GM21717 (cell line): ENCODE measurements at regions not wholly inside any gene's neighbourhood (a gene's known extent, or its start where the extent isn't known, plus 50 kb on each side); places are given as distances from the start of the nearest gene placed in this dataset.
A peak's percentile ranks its signal among the peaks of the same experiment; 100 is the strongest.
"Not testable (repeated sequence)": the region's sequence is repeated elsewhere in the genome, so short reads cannot be mapped to it uniquely, and the experiment has no call there.

Experiments
- ATAC-seq: cut with Tn5 transposase; IDR thresholded peaks from one replicate; pipeline ENCODE4 v1.9.1; 2021; ENCODE audit warnings: mild to moderate bottlenecking, moderate library complexity; ENCODE audit not compliant: unreplicated experiment

DNA sequence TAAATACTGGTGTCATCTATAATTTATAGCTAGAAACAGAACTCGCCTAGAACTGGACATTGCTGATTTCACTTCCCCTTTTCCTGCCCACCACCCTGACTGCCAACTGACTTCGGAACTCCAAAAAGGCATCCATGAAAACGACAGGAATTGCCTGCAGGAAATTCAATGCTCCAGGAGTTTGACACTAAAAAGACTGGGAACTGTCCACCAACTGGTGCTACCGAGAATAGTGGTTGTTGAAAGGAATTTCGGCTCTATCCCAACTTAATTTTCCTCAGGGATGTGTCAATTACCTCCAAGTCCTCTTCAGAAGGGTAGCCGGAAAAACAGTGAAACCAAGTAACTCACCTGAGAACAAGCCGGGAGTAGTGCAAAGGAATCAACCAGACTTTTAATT, 440.0 kb downstream of the PRELID2 start:
- ATAC-seq, result not testable (repeated sequence)

DNA sequence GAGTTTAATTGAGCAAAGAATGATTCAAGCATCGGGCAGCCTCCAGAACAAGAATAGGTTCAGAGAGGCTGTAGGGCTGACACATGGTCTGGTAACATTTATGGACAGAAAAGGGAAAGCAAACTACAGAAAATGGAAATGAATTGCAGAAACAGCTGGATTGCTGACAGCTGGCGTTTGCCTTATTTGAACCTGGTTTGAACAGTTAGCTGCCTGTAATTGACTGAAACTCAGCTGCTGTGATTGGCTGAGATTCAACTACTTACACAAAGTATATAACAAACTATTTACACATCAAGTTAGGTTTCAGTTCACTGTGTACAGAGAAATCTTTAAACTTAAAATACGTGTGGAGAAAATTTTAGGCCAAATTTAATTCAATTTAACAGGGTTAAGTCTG, 441.7 kb downstream of the PRELID2 start:
- no peak for ATAC-seq

DNA sequence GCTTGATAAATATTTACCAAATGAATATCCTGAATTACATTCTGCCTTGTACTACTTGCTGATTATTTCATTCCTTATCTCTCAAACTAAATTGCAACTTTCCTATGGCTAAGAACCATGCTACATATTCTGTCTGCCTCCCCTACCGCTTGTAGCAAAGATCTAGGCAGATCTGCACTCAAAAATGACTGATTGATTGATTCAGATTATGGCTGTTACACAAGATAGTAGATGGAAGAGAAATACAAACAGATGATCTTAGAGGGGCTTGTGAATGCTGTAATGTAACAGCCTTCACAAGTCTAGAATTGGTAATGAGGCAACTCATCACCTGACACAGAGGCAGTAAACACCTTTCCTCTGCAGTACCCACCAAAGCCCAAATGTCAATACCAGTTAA, 446.1 kb downstream of the PRELID2 start:
- ATAC-seq, result no peak

- no peak for ATAC-seq
Measured at GRCh38 chr5:145385276-145385675, 449.9 kb downstream of the PRELID2 start.

- ATAC-seq, result no peak
Measured at GRCh38 chr5:145378226-145378625, 456.9 kb downstream of the PRELID2 start.

GRCh38 chr5:145375521-145375920, 459.6 kb downstream of the PRELID2 start:
- ATAC-seq, result no peak

- ATAC-seq, result no peak
Measured at GRCh38 chr5:145365464-145365863, 469.7 kb downstream of the PRELID2 start.

DNA sequence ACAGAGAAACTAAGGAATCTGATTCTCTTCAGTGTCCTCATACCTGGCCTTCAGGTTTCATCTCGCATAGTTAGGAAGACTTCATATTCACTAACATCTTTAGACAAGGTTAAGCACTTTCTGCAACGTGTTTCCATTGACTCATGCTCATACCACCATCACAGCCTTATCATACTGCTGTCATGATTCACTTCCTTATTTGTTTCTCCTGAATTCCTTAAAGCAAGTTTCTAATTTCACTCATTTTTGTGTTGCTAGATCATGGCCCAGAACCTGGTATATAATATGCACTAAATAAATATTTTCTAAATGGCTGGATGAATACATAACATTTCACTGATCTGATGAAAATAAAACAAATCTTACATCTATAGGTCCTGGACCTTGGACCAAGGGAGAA, 472.9 kb downstream of the PRELID2 start:
- no peak for ATAC-seq

- ATAC-seq, result no peak
Measured at GRCh38 chr5:145360936-145361335, 474.2 kb downstream of the PRELID2 start.

- ATAC-seq, result no peak
Measured at GRCh38 chr5:145350513-145350912, 484.6 kb downstream of the PRELID2 start.

DNA sequence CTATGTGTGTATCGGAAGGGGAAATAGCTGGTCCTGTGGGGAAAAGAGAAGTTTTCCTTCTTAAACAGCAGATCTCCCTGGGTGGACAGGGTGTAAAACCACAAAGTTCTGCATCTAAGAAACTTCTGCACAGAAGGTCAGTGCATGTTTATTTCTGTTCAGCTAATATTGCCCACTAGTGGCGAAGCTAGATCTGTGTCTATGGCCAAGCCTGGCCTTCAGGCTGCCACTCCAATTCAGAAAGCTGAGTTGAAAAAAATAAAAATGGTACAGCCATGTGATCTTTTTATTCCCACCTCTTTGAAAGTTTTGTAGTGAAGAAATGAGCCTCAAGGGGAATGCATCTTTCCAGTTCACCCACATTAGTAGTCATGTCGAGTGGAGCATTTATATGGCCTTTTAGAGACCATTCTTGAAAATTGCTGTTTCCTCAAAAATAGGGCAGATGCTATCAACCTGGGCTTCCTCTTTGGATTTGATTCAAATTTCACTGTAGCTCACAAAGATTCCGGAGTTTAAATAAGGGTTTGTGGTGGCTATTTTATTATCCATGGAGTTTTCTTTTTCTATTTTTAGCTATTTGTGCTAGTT, 488.0 kb downstream of the PRELID2 start:
- no peak for ATAC-seq

GRCh38 chr5:145345511-145346287, 489.4 kb downstream of the PRELID2 start:
- ATAC-seq, result no peak

DNA sequence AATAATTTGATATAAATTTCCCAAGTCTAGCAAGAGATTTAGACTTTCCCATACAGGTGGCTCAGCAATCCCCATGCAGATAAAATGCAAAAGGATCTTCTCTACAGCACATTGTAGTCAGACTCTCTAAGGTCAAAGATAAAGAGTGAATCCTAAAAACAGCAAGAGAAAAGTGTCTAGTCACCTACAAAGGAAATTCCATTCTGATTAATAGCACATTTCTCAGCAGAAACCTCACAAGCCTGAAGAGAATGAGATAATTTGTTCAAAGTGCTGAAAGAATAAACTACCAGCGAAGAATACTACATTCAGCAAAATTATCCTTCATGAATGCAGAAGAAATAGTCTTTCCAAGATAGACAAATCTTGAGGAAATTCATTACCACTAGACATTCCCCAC, 493.3 kb downstream of the PRELID2 start:
- ATAC-seq, result no peak

GRCh38 chr5:145340099-145340498, 495.0 kb downstream of the PRELID2 start:
- ATAC-seq, result no peak

DNA sequence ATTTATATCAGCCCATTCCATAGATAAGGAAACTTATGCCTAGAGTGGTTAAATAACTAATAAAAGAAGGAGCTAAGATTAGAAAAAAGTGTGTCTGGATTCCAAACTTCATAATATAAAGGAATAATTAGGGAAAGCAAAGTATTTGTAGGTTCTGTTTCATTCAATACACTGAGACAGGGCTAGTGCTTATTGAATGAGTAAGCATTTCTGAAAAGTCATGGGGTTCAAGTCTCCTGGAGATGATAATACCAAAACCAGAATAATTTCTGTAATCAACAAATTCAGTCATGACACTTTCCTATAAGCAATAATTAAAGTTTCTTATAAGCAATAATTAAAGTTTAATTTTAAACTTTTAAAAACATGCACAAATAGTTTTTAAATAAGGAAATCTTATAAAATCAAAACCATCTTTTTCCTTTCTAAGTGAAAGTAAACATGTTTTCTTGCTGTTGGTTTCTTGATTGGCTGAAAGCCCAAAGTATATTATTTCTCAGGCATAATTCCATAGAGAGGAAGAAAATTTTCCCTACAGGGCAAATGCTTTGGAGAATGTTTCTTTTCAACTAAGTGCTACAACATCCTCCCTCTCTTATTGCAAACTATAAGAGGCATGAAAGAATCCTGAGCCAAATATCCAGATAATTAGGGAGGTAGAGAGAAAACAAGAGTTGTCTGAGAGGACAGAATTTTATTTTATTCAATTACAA, 510.2 kb downstream of the PRELID2 start:
- ATAC-seq, result no peak

DNA sequence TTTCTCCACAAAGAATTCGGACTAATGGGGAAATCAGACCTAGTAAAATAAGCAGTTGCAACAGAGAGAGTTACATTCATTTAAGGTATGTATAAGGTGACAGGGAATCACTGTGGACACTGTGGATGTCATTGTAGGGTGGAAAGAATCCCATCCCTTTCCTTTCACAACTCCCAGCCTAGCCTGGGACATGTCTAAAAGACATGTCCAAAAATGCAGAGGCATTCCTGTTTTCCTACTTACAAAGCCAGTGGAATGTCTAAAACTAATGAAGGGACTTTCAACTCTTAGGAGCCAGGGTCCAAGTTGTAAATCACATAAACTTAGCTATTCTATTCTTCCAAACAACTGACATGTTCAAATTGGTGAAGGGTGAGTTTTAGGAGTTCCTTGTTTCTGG, 511.0 kb downstream of the PRELID2 start:
- no peak for ATAC-seq

GRCh38 chr5:145316282-145316681, 518.9 kb downstream of the PRELID2 start:
- peak; percentile 79 for ATAC-seq

GRCh38 chr5:145307866-145308382, 527.2 kb downstream of the PRELID2 start:
- no peak for ATAC-seq

GRCh38 chr5:145295236-145295835, 539.8 kb downstream of the PRELID2 start:
- no peak for ATAC-seq

GRCh38 chr5:145294331-145294730, 540.8 kb downstream of the PRELID2 start:
- ATAC-seq, result no peak

GRCh38 chr5:145293716-145294115, 541.4 kb downstream of the PRELID2 start:
- ATAC-seq, result no peak
